ENCODE measurements at regions not wholly inside any gene's neighbourhood (a gene's known extent, or its start where the extent isn't known, plus 50 kb on each side); places are given as distances from the start of the nearest gene placed in this dataset.

DNA sequence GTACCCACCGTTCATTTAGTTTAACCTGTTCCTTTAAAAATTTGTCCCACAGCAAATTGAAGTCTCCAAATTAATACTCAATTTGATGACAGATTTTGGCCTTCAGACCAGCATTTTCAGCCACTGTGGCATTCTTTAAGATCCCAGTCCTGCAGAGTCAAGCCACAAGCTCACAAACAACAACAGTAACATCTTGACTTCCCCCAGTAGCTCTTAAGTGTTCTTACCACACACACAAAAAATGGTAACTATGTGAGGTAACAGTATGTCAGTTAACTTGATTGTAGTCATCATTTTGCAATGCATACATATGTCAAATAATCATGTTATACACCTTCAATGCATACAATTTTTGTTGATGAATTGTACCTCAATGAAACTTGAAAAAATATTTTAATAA lies 247.9 kb downstream of the LURAP1L start:
- TF ChIP-seq ZNF138 (tag by site-specific recombination; IDR thresholded peaks at IDR 0.05; ENCODE audit: borderline replicate concordance) (no peak), ZEB2 (tag by site-specific recombination; IDR thresholded peaks at IDR 0.05) (no peak)
- TF ChIP-seq, protein P1, sequence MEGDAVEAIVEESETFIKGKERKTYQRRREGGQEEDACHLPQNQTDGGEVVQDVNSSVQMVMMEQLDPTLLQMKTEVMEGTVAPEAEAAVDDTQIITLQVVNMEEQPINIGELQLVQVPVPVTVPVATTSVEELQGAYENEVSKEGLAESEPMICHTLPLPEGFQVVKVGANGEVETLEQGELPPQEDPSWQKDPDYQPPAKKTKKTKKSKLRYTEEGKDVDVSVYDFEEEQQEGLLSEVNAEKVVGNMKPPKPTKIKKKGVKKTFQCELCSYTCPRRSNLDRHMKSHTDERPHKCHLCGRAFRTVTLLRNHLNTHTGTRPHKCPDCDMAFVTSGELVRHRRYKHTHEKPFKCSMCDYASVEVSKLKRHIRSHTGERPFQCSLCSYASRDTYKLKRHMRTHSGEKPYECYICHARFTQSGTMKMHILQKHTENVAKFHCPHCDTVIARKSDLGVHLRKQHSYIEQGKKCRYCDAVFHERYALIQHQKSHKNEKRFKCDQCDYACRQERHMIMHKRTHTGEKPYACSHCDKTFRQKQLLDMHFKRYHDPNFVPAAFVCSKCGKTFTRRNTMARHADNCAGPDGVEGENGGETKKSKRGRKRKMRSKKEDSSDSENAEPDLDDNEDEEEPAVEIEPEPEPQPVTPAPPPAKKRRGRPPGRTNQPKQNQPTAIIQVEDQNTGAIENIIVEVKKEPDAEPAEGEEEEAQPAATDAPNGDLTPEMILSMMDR (tag by site-specific recombination; IDR thresholded peaks at IDR 0.05) = no peak
- TF ChIP-seq, protein P2, sequence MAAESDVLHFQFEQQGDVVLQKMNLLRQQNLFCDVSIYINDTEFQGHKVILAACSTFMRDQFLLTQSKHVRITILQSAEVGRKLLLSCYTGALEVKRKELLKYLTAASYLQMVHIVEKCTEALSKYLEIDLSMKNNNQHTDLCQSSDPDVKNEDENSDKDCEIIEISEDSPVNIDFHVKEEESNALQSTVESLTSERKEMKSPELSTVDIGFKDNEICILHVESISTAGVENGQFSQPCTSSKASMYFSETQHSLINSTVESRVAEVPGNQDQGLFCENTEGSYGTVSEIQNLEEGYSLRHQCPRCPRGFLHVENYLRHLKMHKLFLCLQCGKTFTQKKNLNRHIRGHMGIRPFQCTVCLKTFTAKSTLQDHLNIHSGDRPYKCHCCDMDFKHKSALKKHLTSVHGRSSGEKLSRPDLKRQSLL (tag by site-specific recombination; IDR thresholded peaks at IDR 0.05) = no peak
- TF ChIP-seq, protein P3, sequence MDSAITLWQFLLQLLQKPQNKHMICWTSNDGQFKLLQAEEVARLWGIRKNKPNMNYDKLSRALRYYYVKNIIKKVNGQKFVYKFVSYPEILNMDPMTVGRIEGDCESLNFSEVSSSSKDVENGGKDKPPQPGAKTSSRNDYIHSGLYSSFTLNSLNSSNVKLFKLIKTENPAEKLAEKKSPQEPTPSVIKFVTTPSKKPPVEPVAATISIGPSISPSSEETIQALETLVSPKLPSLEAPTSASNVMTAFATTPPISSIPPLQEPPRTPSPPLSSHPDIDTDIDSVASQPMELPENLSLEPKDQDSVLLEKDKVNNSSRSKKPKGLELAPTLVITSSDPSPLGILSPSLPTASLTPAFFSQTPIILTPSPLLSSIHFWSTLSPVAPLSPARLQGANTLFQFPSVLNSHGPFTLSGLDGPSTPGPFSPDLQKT (IDR thresholded peaks at IDR 0.05; ENCODE audit: borderline replicate concordance, low read depth, low read length) = no peak
- TF ChIP-seq, protein P4, sequence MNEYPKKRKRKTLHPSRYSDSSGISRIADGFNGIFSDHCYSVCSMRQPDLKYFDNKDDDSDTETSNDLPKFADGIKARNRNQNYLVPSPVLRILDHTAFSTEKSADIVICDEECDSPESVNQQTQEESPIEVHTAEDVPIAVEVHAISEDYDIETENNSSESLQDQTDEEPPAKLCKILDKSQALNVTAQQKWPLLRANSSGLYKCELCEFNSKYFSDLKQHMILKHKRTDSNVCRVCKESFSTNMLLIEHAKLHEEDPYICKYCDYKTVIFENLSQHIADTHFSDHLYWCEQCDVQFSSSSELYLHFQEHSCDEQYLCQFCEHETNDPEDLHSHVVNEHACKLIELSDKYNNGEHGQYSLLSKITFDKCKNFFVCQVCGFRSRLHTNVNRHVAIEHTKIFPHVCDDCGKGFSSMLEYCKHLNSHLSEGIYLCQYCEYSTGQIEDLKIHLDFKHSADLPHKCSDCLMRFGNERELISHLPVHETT (tag by site-specific recombination; IDR thresholded peaks at IDR 0.05) = no peak
